DMS53 treated with DMSO at 0.1 percent for 48 hours (cell line): ENCODE measurements at regions not wholly inside any gene's neighbourhood (a gene's known extent, or its start where the extent isn't known, plus 50 kb on each side); places are given as distances from the start of the nearest gene placed in this dataset.

ENCODE experiments used
- DNase-seq: peaks from one replicate; lab custom pipeline; 2025; ENCODE audit not compliant: unreplicated experiment; lab: John Stamatoyannopoulos, UW

GRCh38 chr5:120991569-120991968 lies 527.5 kb downstream of the PRR16 start:
- DNase-seq, result no peak

GRCh38 chr5:120994112-120994511 lies 530.0 kb downstream of the PRR16 start:
- no peak for DNase-seq

GRCh38 chr5:120999550-120999949 lies 535.5 kb downstream of the PRR16 start:
- DNase-seq, result no peak

- no peak for DNase-seq
Measured at GRCh38 chr5:121006217-121006616, 542.1 kb downstream of the PRR16 start.

- no peak for DNase-seq
Measured at GRCh38 chr5:121008041-121008440, 543.9 kb downstream of the PRR16 start.

GRCh38 chr5:121009058-121009457 lies 545.0 kb downstream of the PRR16 start:
- DNase-seq, result no peak

- DNase-seq, result no peak
Measured at GRCh38 chr5:121018004-121018403, 553.9 kb downstream of the PRR16 start.

- no peak for DNase-seq
Measured at GRCh38 chr5:121019106-121019505, 555.0 kb downstream of the PRR16 start.

- DNase-seq, result no peak
Measured at GRCh38 chr5:121019734-121020133, 555.6 kb downstream of the PRR16 start.

- DNase-seq, result no peak
Measured at GRCh38 chr5:121021681-121022080, 557.6 kb downstream of the PRR16 start.

GRCh38 chr5:121024416-121025311 lies 560.6 kb downstream of the PRR16 start:
- DNase-seq, result no peak

GRCh38 chr5:121025671-121026070 lies 561.6 kb downstream of the PRR16 start:
- no peak for DNase-seq

GRCh38 chr5:121027636-121028035 lies 563.5 kb downstream of the PRR16 start:
- no peak for DNase-seq

- no peak for DNase-seq
Measured at GRCh38 chr5:121029536-121030245, 565.6 kb downstream of the PRR16 start.

GRCh38 chr5:121031491-121031890 lies 567.4 kb downstream of the PRR16 start:
- DNase-seq, result no peak

- DNase-seq, result no peak
Measured at GRCh38 chr5:121033334-121033733, 569.2 kb downstream of the PRR16 start.

- DNase-seq, result no peak
Measured at GRCh38 chr5:121038438-121038837, 574.3 kb downstream of the PRR16 start.

GRCh38 chr5:121049971-121050370 lies 585.9 kb downstream of the PRR16 start:
- no peak for DNase-seq

- no peak for DNase-seq
Measured at GRCh38 chr5:121053055-121053985, 589.2 kb downstream of the PRR16 start.

GRCh38 chr5:121055586-121055985 lies 591.5 kb downstream of the PRR16 start:
- DNase-seq, result no peak

- DNase-seq, result peak; percentile 46
Measured at GRCh38 chr5:121064241-121064640, 600.1 kb downstream of the PRR16 start.
